ENCODE measurements at regions not wholly inside any gene's neighbourhood (a gene's known extent, or its start where the extent isn't known, plus 50 kb on each side); places are given as distances from the start of the nearest gene placed in this dataset.
"Not testable (repeated sequence)": the region's sequence is repeated elsewhere in the genome, so short reads cannot be mapped to it uniquely, and the experiment has no call there.

DNA sequence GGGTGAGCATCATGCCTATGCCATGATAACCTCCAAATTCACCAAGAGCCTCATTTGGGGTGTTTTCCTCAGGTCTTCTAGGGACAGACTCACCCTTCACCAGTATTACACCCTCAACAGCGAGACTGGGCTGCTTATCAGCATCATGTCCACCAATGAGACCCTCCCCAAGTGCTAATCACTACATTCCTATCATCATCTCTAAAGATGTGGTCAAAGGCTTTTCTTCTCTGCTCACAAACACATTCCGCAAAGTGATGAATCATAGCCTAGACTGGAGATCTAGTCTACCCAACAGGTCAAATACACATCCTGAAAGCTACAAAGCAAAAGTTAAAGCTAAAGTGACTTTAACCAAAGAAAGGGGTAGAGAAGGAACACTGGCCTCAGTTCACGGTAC, 75.3 kb upstream of the C7orf33 start:
- no peak for FAIRE-seq

GRCh38 chr7:148515728-148516695, 74.6 kb upstream of the C7orf33 start:
- FAIRE-seq = no peak

- FAIRE-seq = not testable (repeated sequence)
These were observed 71.2 kb upstream of the C7orf33 start for GRCh38 chr7:148519386-148519785.

DNA sequence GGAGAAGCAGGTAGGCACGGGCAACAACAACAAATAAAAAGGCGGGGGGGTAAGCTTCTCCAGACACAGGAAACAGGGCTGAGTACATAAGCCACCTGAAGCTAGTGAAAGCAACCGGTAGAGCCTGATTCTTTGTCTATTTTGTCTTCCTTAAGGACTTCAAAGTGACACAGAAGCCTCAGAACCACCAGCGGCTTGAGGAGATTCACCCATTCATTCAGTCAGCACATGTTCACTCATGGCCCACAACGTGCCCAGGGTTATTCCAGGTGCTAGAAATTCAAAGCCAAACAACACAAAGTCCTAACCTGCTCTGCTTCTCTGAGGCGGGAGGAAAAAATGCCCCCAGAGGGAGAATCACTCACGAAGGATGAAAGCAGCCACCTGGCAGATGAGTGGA, 69.3 kb upstream of the C7orf33 start:
- no peak for FAIRE-seq

DNA sequence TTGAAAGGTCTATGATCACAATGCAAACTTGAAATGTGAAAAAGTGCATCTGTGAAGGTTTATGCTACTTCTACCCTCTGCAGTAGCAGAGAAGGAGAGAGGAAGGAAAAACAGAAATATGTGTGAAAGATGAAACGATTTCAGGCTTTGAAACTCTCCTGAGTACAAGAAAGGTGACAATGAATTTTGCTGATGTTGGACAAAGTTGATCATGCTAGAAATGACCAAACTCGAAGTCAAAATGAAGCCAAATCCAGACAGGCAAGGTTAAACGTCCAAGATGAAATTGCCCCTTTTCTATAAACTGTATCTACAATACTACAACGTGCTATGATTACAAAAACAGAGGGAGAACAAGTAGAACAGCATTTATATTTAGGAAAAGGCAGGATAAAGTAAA, 67.0 kb upstream of the C7orf33 start:
- no peak for FAIRE-seq

GRCh38 chr7:148524479-148525224, 65.9 kb upstream of the C7orf33 start:
- no peak for FAIRE-seq

GRCh38 chr7:148527717-148528168, 62.8 kb upstream of the C7orf33 start:
- no peak for FAIRE-seq

GRCh38 chr7:148535217-148535616, 55.3 kb upstream of the C7orf33 start:
- FAIRE-seq = no peak

DNA sequence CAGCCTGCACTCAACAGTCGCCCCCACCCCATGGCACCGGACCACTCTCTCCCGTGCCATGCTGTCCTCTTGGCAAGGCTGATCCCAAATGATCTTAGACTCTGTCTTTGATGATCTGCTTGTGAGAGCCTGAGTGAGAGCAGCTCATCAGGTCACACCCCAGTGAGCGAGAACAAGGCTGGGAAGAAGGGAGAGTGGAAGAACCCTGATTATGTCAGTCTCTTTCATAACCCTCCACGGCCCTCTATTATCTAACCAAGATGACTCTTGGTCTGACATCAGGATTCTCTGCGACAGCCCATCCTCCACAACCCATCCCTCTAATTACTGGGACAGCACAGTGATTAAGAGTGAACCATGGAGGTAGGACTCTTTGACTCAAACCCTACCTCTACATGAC, 53.1 kb upstream of the C7orf33 start:
- FAIRE-seq = no peak

DNA sequence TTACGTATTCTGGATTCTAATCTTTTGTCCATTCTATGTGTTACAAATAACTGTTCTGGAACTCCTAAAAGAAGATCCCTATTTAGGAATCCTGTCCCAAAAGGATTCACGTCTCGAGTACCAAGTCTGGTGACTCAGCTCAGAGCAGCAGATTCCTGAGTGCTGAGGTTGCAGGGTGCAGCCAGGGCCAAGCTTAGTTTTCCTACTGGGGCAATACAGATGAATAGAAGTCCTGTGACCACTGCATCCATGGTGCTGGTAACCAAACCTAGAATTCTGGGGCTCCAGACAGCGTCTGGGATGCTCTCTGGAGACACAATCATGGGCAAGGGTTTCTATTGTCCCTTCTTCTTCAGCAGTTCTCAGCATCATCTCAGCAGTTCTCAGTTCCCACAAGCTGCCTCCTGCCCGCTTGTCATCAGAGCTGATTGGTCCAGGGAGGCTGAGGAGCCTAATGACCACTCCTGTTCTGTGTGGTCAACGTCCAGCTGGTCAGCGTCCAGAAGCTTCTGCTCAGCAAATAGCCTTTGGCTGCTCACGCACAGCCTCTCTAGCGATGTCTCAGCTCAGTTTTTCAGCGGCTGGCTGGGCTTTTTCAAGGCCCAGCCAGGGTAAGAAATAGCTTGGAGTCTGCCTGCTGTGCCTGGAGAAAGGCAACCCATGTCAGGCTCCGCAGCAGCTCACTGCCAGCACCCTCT, 50.4 kb upstream of the C7orf33 start:
- no peak for FAIRE-seq

All from colon (tissue), 2 donors.